ENCODE measurements at regions not wholly inside any gene's neighbourhood (a gene's known extent, or its start where the extent isn't known, plus 50 kb on each side); places are given as distances from the start of the nearest gene placed in this dataset.

GRCh38 chr11:27557226-27557625 is 50.7 kb upstream of the LIN7C start:
- Histone ChIP-seq H3K36me3 (ENCODE audit: insufficient read depth, low read length, poor library complexity, severe bottlenecking) (no peaks in the 10 kb centered on the region), H3K4me3 (ENCODE audit: low read depth, low read length, poor library complexity, severe bottlenecking) (no peak overlapping the region), H3K4me1 (ENCODE audit: insufficient read depth, low read length, poor library complexity, severe bottlenecking) (no peaks in the 10 kb centered on the region), H3K27ac (ENCODE audit: low read depth, low read length, poor library complexity, severe bottlenecking) (no peak overlapping the region), H3K27me3 (replicated peaks; ENCODE audit: insufficient read depth, low read depth, low read length, poor library complexity) (peaks cover 24% of the 10 kb centered on the region), H3K9me3 (ENCODE audit: low read depth, low read length, poor library complexity, severe bottlenecking) (no peaks in the 10 kb centered on the region)
- no peak for DNase-seq (ENCODE audit: low spot score)
- BruUV-seq (replicated peaks) = no TSS peak
- TF ChIP-seq EZH2 (IDR thresholded peaks at IDR 0.05; ENCODE audit: borderline replicate concordance, low read depth, low read length, poor library complexity, severe bottlenecking) (no peak), CTCF (conservative IDR thresholded peaks at IDR 0.05; ENCODE audit: low read depth, low read length) (no peak)
- ChIA-PET CTCF (no interaction called here), POLR2A (ENCODE audit: low non-redundant PET) (no interaction called here)
- intact Hi-C loops (cut with micrococcal nuclease; ENCODE audit: unreplicated experiment) = no loop called here
